PC-3 (cell line): ENCODE measurements at regions not wholly inside any gene's neighbourhood (a gene's known extent, or its start where the extent isn't known, plus 50 kb on each side); places are given as distances from the start of the nearest gene placed in this dataset.

Source experiments
- CTCF ChIP-seq: fragments of 300-600 bp; sonication (generic); conservative IDR thresholded peaks from 2 replicates; pipeline ENCODE4 v1.5.1; 2017; ENCODE audit warnings: antibody characterized with exemption, low read depth, mild to moderate bottlenecking, low read length
- EZH2 ChIP-seq: fragments of 300-600 bp; sonication (generic); IDR thresholded peaks from one replicate; pipeline ENCODE4 v1.6.1; 2017; ENCODE audit warnings: antibody characterized with exemption, mild to moderate bottlenecking, low read length; ENCODE audit not compliant: unreplicated experiment

GRCh38 chr1:60765204-60765603 is 317.2 kb upstream of the NFIA start:
- TF ChIP-seq CTCF (peak; percentile 88), EZH2 (no peak)
